ENCODE measurements at regions not wholly inside any gene's neighbourhood (a gene's known extent, or its start where the extent isn't known, plus 50 kb on each side); places are given as distances from the start of the nearest gene placed in this dataset.

- no peak for TF ChIP-seq CTCF (conservative IDR thresholded peaks at IDR 0.05; ENCODE audit: low read depth, low read length)
- no peak for DNase-seq (ENCODE audit: low read depth)
- H3K4me3 ChIP-seq (ENCODE audit: low read length): no peak overlapping the region
Measured at GRCh38 chr12:78793982-78794381, 70.6 kb upstream of the SYT1 start.

GRCh38 chr12:78795934-78796445, 68.6 kb upstream of the SYT1 start:
- no peak for TF ChIP-seq CTCF (conservative IDR thresholded peaks at IDR 0.05; ENCODE audit: low read depth, low read length)
- H3K4me3 ChIP-seq (ENCODE audit: low read length): no peak overlapping the region
- DNase-seq (ENCODE audit: low read depth): no peak

- no peak for TF ChIP-seq CTCF (conservative IDR thresholded peaks at IDR 0.05; ENCODE audit: low read depth, low read length)
- DNase-seq (ENCODE audit: low read depth): no peak
Measured at GRCh38 chr12:78797196-78797931, 67.2 kb upstream of the SYT1 start.

GRCh38 chr12:78799649-78800048, 64.9 kb upstream of the SYT1 start:
- no peak overlapping the region for H3K4me3 ChIP-seq (ENCODE audit: low read length)
- DNase-seq (ENCODE audit: low read depth): no peak

More at GRCh38 chr12:78797196-78797931, 67.2 kb upstream of the SYT1 start:
- H3K4me3 ChIP-seq (ENCODE audit: low read length): no peak overlapping the region

GRCh38 chr12:78802593-78802992, 62.0 kb upstream of the SYT1 start:
- no peak for TF ChIP-seq CTCF (conservative IDR thresholded peaks at IDR 0.05; ENCODE audit: low read depth, low read length)
- DNase-seq (ENCODE audit: low read depth): peak; percentile 97

More at GRCh38 chr12:78799649-78800048, 64.9 kb upstream of the SYT1 start:
- no peak for TF ChIP-seq CTCF (conservative IDR thresholded peaks at IDR 0.05; ENCODE audit: low read depth, low read length)

GRCh38 chr12:78804262-78804661, 60.3 kb upstream of the SYT1 start:
- no peak for DNase-seq (ENCODE audit: low read depth)
- no peak for TF ChIP-seq CTCF (conservative IDR thresholded peaks at IDR 0.05; ENCODE audit: low read depth, low read length)
- H3K4me3 ChIP-seq (ENCODE audit: low read length): no peak overlapping the region

More at GRCh38 chr12:78802593-78802992, 62.0 kb upstream of the SYT1 start:
- no peak overlapping the region for H3K4me3 ChIP-seq (ENCODE audit: low read length)
